Erythroblast (primary cell): ENCODE measurements at regions not wholly inside any gene's neighbourhood (a gene's known extent, or its start where the extent isn't known, plus 50 kb on each side); places are given as distances from the start of the nearest gene placed in this dataset.

Experiments used
- DNase-seq, 2 experiments: peaks; one replicate each; lab custom pipeline; 2025; lab: John Stamatoyannopoulos, UW
- GATA1 ChIP-seq: IDR thresholded peaks from 2 replicates; pipeline ENCODE4 v1.6.1; 2011; ENCODE audit warnings: low read depth, mild to moderate bottlenecking, control low read depth, low read length, moderate library complexity
- POLR2A ChIP-seq: IDR thresholded peaks from 2 replicates; pipeline ENCODE4 v1.6.1; 2011; ENCODE audit warnings: mild to moderate bottlenecking, low read length

DNA sequence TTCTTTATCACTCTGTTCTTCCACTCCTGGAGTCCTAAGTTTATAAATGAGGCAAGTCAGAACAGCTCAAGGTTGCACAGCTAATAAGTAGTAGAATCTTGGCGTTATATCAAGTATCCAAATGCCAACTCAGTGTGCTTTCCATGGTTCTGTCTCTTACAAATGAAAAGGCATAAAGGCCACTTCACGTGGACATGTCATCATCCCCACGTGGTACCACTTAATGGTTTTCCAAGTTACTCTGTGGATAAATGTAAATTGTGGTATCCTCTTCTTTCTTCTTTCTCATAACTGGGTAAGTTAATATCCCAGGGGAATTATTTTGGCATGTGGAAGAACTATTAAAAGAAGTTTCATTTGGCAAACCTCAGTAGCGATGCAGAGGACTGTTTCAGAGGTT is 131.5 kb upstream of the L3MBTL4 start:
- DNase-seq, result no peak
- no peak for TF ChIP-seq GATA1
- TF ChIP-seq POLR2A, result no peak

DNA sequence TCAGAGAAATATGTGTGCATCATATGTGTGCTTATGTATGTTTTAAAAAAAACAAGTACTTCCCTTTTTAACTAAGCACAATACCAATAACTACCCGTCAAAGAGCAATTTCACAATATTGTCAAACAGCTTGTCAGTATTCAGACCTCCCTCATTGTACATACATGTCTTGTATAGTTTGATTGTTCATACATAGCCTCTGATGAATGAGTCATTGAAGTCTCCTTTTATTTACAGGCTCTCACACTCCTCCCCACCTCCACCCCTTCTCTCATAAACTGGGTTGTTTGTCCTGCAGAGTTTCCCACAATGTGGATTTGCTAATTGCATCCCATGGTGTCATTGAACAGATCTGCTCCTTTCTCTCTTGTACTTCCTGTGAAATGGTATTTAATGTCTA is 132.8 kb upstream of the L3MBTL4 start:
- no peak for TF ChIP-seq GATA1
- TF ChIP-seq POLR2A, result no peak
- no peak for DNase-seq

GRCh38 chr18:6553234-6553900 is 138.7 kb upstream of the L3MBTL4 start:
- TF ChIP-seq GATA1 (no peak), POLR2A (no peak)
- DNase-seq, result no peak

DNA sequence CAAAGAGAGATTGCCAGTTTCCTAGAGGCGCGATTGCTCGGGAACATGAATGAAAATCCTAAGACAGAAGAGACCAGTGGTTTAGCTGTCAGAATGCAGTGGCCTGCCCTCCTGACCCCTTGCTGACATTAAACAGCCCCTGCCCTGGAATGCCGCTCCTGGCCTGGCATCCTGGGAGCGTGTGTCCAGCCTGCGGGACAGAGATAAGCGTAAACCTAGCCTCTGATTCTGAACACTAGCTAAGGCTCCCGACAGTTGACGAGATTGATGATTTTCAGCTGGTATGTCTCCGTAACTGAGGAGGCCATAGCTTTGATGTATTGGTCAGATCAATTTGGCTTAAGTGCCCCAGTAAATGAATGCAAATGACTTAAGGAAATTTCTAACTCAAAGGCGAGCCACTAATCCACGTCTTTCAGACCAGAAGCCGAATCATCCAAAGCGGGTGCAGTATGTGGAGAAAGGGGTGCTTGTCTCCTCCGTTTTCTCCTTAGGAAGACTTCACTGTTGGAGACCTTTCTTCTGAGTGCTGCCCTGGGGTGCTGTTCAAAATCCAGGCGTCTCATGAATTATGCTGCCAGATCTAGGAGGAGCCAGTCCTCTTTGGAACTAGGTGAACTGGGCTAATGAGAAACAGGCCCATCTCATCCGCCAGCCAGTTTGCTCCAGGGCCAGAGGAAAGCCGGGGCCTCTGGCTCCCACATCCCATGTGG is 142.5 kb upstream of the L3MBTL4 start:
- no peak for TF ChIP-seq GATA1
- no peak for TF ChIP-seq POLR2A
- DNase-seq, result no peak

DNA sequence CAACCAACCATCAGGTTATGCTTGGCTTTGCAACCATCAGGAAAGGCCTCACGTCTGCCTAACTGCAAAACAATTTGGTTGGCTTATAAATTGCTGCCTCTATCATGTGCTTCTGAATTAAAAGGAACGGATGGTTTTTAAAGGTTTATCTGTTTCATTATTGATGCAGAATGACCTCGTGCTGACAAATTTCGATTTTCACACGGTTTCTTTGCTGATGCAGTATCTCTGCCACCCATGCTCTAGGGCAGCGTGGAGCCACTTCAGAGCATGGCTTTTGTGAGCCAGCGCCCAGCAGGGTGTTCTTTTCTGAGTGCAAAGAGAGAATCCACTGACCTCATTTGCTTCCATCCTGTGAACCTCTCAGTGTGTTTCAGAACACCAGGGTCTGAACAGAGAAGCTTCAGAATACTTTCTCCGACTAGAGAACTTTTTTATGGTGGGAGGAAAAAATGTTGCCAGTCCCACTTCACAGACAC is 143.1 kb upstream of the L3MBTL4 start:
- DNase-seq, result no peak
- TF ChIP-seq GATA1 (no peak), POLR2A (no peak)

DNA sequence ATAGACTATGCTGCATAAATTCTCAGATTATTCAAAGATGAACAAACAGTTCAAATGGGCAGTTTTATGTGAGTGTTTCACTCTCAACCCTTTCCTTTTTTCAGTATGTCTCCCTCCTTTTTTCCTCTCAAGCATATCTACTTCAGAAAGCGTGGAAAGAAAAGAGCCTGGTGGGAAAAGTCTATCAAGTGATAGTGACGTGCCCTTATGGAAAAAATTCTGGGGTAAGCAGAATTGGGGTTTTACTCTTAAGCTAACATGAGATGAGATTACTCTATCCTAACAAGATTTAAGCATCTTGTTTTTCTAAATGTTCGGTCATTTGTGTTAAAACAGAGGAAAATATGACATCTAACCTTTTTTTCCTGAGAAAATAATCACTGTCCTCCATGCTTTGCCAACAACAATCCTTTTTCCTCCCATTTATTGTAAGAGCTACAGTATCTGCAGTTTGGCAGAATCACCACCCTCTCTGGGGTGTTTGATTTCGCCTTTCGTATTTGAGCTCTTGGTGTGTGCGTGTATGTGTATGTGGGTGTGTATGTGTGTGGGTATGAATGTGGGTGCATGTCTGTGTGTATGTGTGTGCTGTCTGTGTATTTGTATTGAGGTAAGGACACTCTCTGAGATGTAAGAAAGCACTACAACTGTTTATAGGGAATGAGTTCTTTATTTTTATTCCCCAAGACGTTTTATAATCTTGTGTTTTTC is 143.9 kb upstream of the L3MBTL4 start:
- DNase-seq, result no peak
- TF ChIP-seq POLR2A (no peak), GATA1 (no peak)

DNA sequence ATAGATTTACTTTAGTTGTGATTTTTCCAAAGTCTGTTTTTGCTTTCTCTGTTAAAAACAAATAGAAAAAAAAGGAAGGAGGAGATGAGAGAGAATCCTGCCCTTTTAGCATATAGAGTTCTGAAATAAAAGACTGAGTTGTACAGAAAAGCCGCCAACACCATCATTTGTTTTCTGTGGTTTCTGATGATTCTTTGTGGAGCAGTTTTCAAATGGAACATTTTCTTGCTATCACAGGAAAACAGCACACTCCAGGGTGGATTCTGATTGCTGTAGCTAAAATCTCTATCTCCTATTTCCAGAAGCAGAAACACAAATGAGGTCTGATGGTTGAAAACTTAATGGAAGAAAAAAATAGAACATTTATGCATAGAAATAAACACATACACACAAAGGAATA is 144.6 kb upstream of the L3MBTL4 start:
- TF ChIP-seq GATA1, result no peak
- DNase-seq, result no peak

DNA sequence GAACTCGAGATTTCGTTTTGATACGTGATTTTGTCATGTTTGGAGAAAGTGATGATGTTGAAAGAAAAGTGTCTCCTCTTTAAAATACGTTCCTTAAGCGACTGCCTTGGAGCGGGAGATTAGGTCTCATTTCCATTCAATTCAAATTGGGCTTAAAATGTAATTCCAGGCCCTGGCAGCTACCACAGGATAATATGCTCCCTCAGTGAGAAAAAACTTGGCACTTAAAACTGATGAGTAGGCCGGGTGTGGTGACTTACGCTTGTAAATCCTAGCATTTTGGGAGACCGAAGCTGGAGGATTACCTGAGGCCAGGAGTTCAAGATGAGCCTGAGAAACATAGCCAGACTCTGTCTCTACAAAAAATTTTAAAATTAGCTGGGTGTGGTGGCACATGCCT is 146.3 kb upstream of the L3MBTL4 start:
- no peak for DNase-seq
- TF ChIP-seq GATA1, result no peak
- TF ChIP-seq POLR2A, result no peak

GRCh38 chr18:6561420-6561861 is 146.7 kb upstream of the L3MBTL4 start:
- TF ChIP-seq GATA1, result no peak
- TF ChIP-seq POLR2A, result no peak
- no peak for DNase-seq

DNA sequence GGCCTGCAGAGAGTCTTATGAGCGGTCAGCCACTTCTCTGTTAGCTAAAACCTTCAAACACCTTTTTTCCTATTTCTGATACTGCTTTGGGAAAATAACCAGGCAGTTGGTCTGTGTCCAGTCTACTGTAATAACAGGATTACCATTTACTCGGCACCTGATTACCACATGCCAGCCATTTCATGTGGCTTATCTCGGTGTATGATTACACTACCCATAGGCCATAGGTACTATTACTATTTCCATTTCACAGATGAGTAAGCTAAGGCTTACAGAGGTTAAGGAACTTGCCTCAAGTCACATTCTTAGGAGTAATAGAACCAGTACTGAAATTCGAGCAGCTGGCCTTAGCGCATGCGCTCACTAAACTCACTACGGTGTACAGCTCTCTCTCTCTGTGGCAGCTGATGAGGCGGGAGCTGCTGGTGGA is 147.2 kb upstream of the L3MBTL4 start:
- TF ChIP-seq GATA1, result no peak
- no peak for TF ChIP-seq POLR2A
- no peak for DNase-seq

- TF ChIP-seq GATA1 (no peak), POLR2A (no peak)
- no peak for DNase-seq
Measured at GRCh38 chr18:6563896-6564295, 149.2 kb upstream of the L3MBTL4 start.

DNA sequence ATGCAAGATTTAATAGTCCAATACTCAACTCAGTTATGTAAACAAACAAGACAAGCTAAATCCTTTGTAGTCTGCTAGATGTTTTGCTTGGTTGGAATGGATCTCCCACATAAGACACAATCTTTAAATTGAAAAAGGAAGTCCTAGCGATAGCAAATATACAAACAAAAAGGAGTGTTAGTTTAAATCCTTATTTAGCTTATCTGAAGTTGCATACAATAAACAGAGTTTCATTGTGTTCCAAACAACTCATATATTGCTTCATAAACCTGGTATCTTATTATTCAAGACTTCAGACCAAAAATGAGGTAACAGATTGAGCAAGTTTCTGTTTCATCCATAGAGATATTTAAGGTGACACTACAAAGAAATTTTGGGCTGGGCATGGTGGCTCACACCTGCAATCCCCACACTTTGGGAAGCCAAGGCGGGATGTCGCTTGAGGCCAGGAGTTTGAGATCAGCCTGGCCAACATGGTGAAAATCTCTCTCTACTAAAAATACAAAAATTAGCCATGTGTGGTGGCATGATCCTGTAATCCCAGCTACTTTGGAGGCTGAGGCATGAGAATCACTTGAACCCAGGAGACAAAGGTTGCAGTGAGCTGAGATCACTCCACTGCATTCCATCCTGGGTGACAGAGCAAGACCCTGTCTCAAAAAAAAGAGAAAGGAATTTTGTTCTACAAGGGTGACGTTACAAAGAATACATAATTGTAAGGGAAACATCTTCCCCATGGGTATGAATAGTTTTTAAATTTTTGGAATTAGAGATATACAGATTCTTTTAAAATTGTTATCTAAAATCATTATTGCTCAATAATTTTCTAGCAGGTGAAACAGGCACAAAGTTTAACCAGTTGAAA is 150.5 kb upstream of the L3MBTL4 start:
- TF ChIP-seq POLR2A, result no peak
- no peak for TF ChIP-seq GATA1
- DNase-seq, result no peak

GRCh38 chr18:6565815-6566081 is 151.0 kb upstream of the L3MBTL4 start:
- TF ChIP-seq GATA1 (no peak), POLR2A (no peak)

More at GRCh38 chr18:6565815-6566081, 151.0 kb upstream of the L3MBTL4 start:
- no peak for DNase-seq
